Epithelial cell of proximal tubule (primary cell): ENCODE measurements at regions not wholly inside any gene's neighbourhood (a gene's known extent, or its start where the extent isn't known, plus 50 kb on each side); places are given as distances from the start of the nearest gene placed in this dataset.

ENCODE experiments used
- DNase-seq: peaks from one replicate; pipeline ENCODE4 v3.0.0-alpha.2; 2011; ENCODE audit warnings: low read depth
- H3K4me3 ChIP-seq: 2 replicates; pipeline ENCODE4 v1.5.1; 2011; ENCODE audit warnings: low read depth, mild to moderate bottlenecking, low read length
- TF ChIP-seq, protein P1 (sequence below): conservative IDR thresholded peaks from 2 replicates; pipeline ENCODE4 v1.5.1; 2012; ENCODE audit warnings: low read depth, mild to moderate bottlenecking, low read length

DNA sequence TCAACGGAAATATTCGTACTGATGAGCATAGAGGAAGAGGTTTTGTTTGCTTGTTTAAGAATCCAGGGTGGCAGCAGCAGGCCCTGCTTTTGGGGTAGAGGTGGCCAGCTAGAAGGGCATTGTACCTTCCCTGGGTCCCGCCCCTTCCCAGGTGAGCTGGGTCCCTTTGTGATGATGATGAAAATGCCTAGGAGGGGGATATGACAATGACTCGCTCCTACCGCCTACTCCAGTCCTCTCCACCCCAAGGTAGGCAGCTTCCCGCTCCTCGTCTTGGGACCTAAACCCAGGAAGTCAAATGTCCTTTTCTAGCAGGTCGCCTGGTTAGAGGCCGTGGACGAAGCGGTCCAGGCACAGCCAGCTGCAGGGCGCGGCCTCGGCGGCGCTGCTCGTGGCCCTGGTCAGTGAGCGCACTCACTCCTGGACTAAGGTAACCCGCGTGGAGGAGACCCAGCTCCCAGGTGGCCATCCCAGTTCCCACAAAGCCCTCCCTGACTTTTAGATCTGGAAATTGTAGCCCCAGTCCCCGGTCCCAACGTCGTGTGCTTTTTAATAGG is 141.4 kb downstream of the LSMEM1 start:
- no peak for DNase-seq
- H3K4me3 ChIP-seq = no peak overlapping the region
- TF ChIP-seq, protein P1, sequence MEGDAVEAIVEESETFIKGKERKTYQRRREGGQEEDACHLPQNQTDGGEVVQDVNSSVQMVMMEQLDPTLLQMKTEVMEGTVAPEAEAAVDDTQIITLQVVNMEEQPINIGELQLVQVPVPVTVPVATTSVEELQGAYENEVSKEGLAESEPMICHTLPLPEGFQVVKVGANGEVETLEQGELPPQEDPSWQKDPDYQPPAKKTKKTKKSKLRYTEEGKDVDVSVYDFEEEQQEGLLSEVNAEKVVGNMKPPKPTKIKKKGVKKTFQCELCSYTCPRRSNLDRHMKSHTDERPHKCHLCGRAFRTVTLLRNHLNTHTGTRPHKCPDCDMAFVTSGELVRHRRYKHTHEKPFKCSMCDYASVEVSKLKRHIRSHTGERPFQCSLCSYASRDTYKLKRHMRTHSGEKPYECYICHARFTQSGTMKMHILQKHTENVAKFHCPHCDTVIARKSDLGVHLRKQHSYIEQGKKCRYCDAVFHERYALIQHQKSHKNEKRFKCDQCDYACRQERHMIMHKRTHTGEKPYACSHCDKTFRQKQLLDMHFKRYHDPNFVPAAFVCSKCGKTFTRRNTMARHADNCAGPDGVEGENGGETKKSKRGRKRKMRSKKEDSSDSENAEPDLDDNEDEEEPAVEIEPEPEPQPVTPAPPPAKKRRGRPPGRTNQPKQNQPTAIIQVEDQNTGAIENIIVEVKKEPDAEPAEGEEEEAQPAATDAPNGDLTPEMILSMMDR = no peak

DNA sequence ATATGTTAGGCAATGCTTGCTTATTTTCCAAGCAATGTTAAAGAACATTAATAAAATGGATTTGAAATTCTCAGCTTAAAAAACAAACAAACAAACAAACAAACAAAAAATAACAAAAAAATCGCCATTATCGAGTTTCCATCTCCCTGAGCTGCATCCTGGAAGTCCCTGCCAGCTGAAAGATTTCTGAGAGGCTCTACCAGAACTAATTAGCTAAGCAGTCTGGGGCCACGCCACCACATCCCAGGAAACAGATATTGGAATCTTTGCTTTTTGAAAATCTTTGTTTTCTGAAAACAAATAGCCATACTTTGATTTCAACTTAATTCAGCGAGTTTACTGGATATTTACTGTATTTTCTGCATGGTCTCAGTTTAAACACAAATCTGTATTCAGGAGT is 143.6 kb downstream of the LSMEM1 start:
- TF ChIP-seq, protein P1 = no peak
- H3K4me3 ChIP-seq = no peak overlapping the region
- no peak for DNase-seq

DNA sequence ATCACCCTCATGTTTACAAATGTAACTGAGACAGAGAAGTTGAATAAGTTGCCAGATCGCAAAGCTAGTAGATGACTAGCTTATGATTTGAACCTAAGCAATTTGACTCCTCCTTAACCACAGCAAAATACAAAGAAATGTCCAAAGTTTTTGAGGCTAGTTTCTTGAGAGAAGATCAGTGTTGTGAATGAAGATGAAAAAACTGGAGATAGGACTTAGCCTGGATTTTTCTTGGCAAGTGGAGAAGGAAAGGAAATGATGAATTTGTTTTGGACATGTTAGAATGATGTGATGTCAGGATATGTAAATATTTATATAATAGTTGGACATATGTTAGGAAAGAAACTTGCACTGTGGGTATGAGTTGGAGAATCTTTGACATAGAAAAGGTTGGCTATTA is 149.8 kb downstream of the LSMEM1 start:
- no peak overlapping the region for H3K4me3 ChIP-seq
- DNase-seq = no peak
- TF ChIP-seq, protein P1 = no peak

DNA sequence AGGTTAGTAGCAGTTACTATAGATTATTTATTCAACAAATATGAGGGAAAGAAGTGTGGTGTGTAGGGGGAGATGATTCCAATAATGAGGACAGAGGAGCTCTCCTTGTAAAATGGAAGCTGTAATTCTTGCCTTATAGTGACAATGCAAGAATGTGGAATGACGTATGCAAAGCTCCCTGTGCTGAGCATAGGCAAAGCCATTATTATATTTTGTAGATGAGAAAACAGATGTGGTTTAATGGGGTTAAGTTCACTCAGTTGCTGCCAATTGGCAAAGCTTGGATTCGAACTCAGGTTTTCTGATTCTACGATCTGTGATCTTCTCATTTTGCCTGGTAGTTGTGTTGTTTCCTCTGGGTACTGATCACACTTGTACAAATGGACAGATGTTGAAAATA is 153.3 kb downstream of the LSMEM1 start:
- TF ChIP-seq, protein P1 = no peak
- DNase-seq = no peak

DNA sequence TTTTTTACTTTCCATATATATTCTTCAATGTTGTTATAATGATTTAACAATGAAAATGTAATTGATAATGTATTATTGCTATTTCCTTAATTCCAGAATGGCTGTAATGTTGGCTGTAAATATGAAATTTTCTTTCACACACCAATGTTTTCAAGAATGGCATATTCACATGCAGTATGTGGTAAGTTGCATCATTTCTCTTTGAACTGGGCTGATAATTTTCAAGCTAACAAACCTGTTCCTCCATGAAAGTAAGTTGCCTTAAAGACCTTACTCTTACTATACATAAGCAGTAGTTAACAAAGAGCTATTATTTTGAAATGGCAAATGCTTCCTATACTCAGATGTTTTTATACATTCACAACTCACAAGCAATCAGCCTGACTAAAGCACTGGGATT is 154.5 kb downstream of the TMEM168 start:
- DNase-seq = no peak
- no peak overlapping the region for H3K4me3 ChIP-seq
- TF ChIP-seq, protein P1 = no peak

More for the DNA sequence above, 153.3 kb downstream of the LSMEM1 start:
- H3K4me3 ChIP-seq = no peak overlapping the region

DNA sequence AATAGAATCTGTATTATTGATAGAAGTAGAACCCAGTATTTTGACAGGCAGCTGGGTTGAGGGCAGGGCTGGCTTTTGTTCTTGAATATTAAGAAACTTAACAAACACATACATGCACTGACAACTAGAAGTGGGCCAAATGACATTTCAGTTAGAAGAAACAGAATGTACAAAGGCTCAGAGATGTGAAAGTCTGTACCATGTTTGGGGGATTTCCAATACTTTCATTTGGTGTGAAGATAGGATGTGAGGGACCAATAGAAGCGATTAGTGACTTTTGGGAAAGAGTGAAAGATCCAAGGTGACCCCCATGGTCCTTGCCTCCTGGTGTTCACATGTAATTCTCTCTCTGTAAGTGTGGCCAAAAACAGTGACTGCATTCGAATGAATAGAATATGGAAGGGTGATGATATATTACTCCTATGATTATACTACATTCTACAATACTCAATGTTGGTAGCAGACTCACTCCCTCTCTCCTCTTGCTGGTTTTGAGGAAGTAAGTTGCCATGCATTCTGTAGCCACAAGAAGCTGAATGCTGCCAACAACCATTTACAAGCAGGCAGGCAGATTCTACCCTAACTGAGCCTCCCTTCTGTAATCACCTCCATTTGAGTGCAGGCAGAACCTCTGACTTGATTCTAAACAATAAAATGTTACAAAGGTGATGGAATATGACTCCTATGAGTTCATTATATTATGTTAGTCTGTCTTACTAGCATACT is 151.4 kb downstream of the TMEM168 start:
- H3K4me3 ChIP-seq = no peak overlapping the region
- TF ChIP-seq, protein P1 = no peak
- DNase-seq = no peak

DNA sequence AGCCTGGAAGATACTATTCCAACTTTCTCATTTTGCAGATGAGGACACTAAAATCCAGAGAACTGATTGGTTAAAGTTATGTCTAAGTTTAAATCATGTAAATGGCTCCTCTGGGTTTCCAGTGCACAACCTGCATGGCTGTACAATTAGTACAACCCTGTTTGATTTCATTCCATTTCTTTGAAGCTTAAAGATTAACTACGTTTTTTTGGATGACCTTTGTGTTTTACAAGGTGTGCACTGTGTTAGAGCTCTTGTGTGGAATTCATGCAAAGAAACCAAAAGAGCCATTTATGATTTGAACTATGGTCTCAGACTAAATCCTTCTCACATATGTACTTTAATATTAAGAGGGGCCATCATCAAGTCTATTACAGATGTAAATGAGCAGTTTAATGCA is 149.5 kb downstream of the TMEM168 start:
- no peak for DNase-seq
- H3K4me3 ChIP-seq = no peak overlapping the region
- TF ChIP-seq, protein P1 = no peak
